AG08396 (cell line): ENCODE measurements at regions not wholly inside any gene's neighbourhood (a gene's known extent, or its start where the extent isn't known, plus 50 kb on each side); places are given as distances from the start of the nearest gene placed in this dataset.
A peak's percentile ranks its signal among the peaks of the same experiment; 100 is the strongest.
"Not testable (repeated sequence)": the region's sequence is repeated elsewhere in the genome, so short reads cannot be mapped to it uniquely, and the experiment has no call there.

Experiments used
- DNase-seq: peaks from one replicate; pipeline ENCODE4 v3.0.0; 2012; ENCODE audit warnings: low spot score, mixed read lengths

DNA sequence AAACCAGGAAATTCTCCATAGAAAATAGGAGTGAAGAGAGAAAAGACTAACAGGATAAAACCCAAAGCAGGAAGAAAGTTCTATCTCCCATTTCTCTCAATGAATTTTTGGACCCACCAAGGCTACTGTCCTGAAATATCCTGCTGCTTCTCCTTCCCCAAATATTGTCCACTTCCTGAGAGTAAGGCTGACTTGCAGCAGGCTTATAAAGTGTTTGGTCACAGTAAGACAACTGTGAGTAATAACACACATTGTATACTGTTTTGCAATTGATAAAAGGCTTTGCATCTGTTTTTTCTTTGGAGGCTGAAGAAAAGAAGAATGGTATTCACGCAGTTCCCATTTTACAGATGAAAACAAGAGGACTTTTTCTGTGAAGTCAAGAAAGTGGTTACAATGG, 52.8 kb downstream of the FOXD4L6 start:
- DNase-seq = not testable (repeated sequence)

DNA sequence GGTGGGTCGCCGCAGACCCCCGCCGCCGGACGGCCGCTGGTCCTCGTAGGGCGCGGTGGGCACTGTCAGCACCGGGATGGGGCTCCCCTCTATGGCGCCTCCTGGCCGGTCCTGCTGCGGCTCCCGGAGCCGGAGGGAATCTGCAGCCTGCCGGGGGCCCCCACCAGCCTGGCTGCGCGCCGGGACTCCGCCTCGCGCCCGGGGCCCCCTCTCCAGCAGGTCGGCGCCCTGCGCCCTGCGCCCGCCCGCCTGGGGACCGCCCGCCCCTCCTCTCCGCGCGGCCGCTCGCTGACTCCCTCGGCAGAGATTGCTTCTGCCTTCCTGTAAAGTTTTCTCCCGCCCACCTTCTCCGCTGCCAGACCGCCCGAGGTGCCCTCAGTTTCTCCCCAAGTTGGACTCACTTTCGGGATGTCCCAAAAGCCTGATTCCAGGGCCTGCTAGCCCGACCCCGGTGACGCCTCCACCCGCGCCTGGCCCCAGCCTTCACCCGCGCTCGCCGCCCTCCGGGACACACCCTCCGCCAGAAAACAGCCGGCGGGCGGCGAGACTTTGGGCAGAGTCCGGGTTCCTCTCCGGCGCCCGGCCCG, 54.0 kb downstream of the FOXD4L6 start:
- peak; percentile 32 for DNase-seq

DNA sequence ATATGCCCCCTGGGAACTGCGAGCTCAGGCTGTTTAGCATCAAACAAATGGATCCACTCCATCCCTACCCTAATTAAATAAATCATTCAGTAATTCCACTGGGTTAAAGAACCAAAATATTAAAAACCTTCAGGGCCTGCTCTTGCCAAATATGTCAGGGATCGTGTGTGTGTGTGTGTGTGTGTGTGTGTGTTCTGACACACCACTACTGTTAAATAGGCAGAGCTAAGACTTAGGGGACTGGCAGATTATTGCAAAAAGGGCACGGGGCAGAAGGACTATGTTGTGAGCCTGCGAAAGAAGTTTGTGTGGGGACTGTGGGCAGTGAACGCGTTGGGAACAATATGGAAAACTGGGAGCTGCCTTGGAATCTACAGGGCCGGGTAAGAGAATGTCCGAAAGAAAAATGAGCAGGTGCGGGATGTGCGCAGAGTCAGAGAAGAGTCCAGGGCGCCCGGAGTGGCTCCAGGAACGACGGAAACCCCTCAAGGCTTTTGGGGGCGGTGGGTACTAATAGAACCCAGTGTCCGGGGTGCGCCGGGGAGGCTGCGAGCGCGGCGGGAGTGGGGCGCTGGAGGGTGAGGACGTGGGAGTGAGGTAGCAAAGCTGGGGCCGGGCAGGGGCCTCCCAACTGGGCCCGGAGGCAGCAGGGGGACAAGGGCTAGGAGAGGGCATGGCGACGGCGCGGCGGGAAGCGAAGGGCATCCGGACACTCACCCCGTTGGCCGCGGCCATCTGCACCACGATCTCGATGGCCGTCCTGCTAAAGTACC, 54.8 kb downstream of the FOXD4L6 start:
- DNase-seq = not testable (repeated sequence)

DNA sequence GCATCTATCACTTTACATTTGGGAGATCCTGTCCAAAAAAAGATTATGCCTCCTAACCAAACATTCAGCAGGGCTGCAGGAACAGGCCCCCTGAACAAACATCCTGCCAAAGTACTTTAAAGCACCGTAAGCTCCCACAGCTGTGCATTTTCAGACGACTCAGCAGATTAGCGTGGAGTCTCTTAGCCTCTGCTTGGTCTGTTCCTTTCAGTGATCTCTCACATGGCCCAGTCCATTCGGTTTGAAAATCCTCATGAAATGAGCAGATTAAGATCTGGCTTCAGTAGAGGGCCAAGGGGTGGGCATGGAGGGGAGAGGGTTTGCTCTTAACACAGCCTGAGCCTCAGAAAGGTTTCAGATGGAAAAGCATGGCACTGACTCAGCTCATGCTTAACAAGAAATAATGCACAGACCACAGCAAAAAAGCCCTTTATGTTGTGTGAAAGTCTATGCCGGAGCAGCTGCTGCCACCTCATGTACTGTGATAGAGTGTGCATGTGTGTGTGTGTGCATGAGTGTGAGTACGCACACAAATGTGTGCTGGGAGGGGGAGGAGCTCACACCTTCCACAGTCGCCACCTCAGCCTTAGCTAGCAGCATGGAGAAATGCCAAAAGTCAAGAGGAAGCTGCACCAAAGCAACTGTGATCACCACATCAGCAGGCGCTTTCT, 64.2 kb downstream of the FOXD4L6 start:
- DNase-seq = peak; percentile 7

DNA sequence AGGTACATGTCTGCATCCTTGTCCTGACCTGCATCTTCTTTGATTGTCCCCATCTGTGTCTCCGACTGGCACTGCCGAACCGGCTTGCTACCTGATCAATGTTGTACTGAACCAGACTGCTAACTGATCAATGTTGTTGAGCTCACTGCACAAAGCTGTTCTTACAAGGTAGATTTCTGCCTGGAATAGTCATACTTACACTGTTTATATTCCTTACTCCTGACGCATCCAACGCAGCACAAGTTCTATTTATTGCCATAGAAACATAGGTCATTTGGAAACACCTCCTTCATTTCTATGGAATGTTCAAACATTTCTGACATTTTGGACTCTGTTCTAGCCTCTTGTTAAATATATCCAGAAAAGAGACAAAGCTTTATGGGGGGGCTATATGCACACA, 65.2 kb downstream of the FOXD4L6 start:
- DNase-seq = not testable (repeated sequence)

DNA sequence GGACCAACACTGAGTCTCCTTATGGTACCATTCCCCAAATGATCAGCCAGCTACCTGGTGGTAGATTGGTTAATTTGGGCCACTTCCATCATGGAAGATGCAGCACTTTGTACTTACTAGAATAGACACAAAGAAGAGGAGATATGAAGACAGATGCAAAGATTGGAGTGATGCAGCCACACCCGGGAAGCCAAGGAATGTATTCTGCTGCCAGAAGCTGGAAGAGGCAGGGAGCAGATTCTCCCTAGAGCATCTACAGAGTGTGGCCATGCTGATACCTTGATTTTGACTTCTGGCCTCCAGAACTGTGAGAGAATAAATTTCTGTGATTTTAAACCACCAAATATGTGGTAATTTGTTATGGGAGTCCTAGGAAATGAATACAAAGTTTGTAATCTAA, 68.9 kb downstream of the FOXD4L6 start:
- DNase-seq = not testable (repeated sequence)

DNA sequence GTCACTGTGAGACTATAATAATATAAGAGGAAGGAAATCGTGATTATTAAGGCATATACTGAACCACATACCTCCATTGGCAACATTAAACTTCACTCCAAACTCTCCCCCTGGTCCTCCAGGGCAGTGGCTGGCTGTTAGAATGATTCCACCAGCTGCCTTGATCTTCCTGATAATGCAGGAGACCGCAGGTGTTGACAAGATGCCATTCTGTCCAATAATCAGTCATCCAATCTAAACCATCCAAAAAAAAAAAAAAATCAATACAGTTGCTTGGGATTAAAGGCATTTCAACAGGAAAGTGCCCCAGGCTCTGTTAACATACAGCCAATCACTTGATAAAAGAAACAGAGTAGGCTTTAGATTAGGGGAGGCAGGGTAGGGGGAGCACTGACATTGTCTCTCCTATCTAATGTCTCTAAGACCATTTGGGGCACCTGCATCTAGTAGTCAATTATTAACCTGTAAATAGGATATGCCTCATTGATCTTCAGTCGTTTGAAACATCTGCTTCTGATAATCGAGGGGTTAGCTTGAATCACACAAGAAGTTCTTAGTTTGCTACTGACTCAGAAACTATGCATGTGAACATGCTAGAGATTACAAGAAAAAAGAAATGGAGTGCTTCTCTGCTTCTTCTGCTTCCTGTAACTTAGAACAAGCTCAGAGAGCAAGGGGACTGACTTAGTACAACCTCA, 74.7 kb downstream of the FOXD4L6 start:
- not testable (repeated sequence) for DNase-seq

DNA sequence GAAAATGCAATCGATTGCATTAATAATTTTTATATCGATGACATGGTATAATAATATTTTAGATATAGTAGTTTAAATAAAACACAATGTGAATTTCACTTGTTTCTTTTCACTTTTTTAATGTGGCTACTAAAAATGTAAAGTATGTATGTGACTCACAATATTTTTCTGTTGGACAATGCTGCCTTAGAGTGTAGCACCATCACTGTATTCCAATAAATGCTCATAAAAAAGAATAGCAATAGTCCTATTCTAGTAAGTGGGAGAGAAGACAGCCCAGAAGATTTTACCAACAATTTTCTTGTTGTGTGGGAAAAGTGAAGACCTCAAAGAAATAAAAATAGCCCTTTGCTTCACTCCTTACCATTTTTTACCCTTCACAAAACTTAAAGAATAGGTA, 79.8 kb downstream of the FOXD4L6 start:
- not testable (repeated sequence) for DNase-seq

DNA sequence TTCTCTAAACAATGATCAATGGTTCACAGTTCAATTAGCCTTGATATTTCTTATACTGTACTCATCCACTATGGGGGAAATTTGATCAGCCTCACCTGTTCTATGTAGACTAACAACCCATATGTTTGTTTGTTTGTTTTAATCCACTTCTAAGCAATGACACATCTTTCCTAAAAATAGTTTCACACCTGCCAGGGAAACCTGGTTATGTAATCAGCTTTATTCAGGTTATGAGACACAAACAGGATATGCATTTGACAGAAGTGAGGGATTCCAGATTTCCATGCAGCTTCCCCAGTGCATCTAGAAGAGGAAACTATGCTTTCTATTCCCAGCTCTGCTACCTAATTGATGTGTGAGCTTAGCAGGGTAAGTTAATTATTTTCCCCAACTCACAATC, 80.7 kb downstream of the FOXD4L6 start:
- not testable (repeated sequence) for DNase-seq

DNA sequence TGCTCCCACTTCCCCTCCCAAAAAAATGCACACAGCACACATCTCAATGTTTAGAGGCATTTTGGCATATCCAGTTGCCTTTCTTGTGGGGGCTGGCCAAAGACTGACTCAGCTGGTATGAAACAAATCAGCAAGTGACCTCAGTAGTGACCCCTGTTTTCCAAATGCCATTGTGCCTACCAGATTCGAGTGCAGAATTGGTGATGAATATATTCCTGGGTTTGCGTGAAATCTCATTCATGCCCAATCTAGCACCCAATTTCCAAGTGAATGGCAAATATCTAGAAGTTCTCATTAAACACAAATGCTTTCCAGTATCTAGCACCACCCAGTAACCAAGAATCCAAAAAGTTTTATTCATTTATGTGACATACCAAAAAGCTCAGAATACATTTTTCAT, 83.6 kb downstream of the FOXD4L6 start:
- DNase-seq = not testable (repeated sequence)

DNA sequence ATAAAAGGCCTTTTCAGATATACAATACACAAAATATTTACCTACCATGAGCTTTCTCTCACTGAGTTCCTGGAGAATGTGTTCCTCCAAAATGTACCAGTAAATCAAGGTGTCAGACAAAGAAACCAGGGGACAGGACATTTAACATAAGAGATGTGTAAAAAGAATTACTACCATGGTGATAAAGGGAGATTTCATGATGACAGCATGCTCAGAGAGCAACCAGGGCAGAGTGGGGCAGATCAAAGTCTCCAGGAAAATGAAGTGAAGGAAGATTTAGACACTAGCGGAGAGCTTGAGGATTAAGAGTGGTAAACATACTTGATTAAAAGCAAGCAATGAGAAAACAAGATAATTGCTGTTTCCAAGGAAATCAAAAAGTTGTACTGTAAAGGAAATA, 85.0 kb downstream of the FOXD4L6 start:
- not testable (repeated sequence) for DNase-seq

DNA sequence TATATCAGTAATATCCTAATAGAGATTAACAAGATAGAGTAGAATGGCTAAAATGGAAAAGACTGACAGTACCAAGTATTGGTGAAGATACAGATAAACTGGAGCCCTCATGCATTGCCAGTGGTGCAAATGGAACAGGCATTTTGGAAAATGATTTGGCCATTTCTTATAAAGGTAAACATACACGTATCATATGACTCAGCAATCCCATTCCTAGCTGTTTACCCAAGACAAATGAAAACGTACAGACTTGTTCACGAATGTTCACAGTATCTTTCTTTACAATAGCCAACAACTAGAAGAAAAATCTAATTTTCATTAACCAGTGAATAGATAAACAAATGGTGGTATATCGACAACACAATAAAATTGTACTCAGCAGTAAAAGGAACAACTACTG, 86.4 kb downstream of the FOXD4L6 start:
- not testable (repeated sequence) for DNase-seq

DNA sequence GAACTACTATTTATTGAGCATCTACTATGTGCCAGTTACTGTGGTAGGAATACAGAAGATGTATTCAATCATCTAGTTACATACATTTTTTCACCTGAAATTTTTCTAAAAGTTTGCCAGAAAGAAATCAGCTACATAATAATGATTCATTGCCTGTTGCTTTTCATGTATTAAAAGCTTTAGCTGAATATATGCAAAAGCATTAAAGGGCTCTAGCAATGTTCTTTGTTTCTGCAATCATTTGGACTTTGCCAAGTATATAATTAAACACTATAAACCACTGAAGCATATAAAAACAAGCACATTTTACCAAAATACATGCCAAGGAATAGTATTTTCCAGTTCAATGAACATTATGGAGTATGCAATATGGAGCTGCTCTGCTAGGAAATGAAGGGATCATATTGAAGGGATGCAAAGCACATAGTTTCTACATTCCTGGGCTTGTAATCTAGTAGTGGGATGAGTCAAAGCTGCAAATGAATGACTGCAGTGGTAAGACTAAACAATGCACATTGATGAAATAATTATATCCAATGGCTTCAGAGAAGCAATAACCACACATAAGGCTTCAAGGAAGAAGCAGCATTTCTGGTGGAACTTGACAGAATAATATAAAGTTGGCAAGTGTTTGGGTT, 87.7 kb downstream of the FOXD4L6 start:
- not testable (repeated sequence) for DNase-seq

DNA sequence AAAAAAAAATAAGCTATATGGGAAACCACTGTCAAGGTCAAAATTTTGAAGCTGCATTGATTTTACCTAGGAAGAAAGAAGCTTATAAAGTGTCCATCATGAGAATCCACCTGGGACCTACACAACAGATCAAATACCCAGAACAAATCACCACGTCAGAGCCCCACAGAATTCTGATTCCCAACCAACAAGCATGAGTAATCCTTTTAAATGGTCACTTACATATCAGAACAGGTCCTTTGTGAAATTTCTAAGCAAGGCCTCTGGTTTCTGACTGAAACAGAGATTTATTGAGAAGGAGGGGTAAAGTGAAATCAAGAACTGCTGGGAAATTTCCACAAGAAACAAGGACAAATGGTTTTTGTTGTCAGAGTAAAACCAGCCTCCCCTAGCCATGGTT, 93.2 kb downstream of the FOXD4L6 start:
- DNase-seq = not testable (repeated sequence)

DNA sequence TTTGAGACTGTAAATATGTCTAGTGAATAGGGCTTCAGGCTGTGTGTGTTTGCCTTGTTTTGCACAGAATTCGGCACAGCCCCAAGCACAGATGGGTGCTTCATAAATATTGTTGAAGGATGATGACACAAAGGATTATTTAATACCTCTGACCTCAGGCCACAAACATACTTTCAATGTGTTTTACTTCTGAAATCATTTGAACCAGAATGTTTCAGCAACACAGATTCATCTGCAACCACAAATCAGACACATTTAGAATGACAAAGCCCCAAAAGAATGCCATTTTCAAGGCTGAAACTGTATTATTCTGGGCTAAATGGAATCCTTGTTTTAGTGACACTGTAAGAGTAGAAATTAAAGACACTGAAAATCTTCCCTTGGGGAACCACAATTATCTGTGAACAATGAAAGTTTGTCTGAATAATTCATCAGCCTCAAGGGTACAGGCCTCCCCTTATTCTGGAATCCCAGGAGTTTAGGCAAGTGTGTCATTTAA, 93.7 kb downstream of the FOXD4L6 start:
- not testable (repeated sequence) for DNase-seq

DNA sequence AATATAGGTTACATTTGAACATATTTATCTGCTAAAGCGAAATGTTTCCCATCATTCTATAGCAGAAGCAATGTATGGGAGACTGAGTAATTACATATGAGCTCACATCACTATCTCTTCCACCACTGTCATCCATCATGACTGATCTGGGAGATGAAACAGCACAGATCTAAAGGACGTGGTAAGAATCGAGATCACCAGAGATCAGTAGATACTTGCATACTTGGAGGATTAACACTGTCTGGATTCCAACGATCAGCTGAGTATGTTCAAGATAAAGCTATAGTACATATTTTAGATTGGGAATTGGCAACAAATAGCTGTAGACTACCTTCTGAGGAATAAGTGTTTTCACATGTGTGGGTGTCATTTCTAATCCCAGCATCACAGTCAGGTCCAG, 94.6 kb downstream of the FOXD4L6 start:
- not testable (repeated sequence) for DNase-seq

DNA sequence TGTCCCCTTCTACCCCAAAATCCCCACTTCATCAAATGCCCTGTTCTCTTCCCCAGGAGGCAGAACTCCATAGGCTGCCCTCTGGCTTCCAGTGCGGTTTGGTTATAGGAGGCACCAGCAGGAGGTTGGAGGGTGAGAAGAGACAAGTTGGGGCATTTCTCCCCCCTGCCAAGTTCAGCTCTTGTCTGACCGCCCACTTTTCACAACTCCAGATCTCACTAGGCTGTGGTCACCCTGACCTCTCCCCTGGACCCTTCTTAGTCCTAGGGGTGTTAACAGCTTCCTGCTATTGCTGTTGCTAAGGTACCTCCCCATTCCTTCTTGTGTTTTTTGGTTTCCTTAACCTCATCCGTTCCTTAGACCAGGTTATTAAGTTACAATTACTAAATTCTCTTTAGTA, 95.1 kb downstream of the FOXD4L6 start:
- DNase-seq = not testable (repeated sequence)

DNA sequence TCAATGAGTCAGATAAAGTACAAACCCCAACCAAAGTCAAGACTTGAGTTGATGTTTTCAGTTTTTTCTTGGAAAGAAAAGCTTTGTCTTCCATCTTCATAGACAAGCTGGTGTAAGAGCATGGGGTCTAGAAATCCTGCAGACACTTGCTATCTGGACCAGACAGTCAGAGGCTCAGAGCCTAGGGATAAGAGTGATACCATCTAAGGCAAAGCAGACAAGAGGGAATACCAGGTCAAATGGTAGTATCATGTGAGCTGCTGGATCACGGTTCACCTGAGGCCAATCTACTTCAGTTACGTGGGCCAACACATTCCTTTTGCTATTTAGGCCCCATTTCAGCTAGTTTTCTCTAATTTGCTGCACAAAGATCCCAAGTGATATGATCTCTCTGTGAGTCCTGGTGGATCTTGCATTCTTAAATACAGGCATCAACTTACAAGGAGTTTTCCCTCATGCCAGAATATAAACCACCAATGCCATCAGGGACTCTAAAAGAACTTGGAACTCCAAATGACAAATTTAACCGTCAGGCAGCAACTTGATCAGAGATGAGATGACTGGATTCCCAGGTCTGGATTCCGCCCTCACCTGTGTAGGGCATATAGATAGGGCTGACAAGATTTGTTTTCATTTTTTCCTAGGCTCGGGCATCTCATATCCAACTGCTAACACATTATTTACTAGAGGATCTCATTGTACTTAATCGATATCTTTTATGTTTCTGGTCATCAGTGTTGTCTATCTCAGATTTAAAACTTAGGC, 101.4 kb downstream of the FOXD4L6 start:
- DNase-seq = not testable (repeated sequence)

DNA sequence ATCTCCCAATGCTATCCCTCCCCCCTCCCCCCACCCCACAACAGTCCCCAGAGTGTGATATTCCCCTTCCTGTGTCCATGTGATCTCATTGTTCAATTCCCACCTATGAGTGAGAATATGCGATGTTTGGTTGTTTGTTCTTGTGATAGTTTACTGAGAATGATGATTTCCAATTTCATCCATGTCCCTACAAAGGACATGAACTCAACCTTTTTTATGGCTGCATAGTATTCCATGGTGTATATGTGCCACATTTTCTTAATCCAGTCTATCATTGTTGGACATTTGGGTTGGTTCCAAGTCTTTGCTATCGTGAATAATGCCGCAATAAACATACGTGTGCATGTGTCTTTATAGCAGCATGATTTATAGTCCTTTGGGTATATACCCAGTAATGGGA, 106.1 kb downstream of the FOXD4L6 start:
- not testable (repeated sequence) for DNase-seq

DNA sequence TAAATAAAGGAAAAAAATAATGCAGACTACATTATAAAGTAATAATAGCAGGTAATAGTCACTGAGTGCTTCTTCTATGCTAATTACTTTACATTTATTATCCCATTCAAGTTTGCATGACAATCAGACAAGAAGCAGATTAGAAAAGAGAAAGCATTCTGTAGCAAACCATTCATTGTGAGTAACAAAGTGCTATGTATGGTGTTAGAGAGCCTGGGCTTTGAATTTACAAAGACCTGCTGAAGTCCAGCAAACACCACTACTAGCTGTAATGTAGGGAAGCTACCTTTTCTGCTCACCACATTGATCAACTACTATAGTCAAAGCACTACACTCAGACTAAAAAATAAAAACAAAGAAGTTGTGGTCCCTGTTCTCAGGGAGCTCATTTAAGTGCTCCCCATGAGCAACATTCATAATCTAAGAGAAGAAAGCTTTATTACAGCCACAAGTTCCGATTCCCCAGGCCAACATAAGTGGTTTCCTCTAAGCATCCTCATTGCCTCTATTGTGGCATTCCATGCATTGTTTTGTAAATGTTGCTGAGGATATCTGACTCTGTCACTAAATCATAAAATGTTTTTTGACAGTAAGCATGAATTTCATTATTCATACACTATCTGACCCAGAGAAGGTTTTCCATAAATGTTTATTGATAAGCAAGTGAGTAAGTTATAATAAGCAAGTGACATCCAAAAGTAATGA, 108.5 kb downstream of the FOXD4L6 start:
- DNase-seq = not testable (repeated sequence)
